Right renal cortex interstitium (tissue), 3 donors: ENCODE measurements at regions not wholly inside any gene's neighbourhood (a gene's known extent, or its start where the extent isn't known, plus 50 kb on each side); places are given as distances from the start of the nearest gene placed in this dataset.
"Not testable (repeated sequence)": the region's sequence is repeated elsewhere in the genome, so short reads cannot be mapped to it uniquely, and the experiment has no call there.

Experiments used
- DNase-seq, 3 donors: peaks; one replicate each; pipeline ENCODE4 v3.0.0-alpha.2; 2013; ENCODE audit warnings: low read depth in 3 of 3, low spot score in 2 of 3

GRCh38 chr3:56957522-56957921 is 102.9 kb upstream of the SPATA12 start:
- DNase-seq: no peak

DNA sequence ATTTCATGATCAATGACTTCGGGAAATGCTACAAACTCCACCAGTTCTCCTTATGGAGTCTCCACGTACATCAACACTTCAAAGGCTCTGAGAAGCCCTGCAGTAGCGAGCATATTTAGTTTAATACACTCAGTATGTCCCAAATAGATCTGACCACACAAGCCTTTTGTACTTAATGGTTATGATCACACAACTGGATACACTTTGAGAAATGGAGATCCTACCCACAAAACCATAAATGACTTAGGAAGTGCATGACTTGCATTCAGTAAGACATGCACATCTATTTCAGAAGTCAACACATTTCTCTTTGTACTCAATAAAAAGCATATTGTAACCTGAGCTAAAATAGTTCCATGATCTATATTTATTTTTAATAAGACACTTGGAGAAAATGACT is 103.6 kb upstream of the SPATA12 start:
- no peak for DNase-seq

DNA sequence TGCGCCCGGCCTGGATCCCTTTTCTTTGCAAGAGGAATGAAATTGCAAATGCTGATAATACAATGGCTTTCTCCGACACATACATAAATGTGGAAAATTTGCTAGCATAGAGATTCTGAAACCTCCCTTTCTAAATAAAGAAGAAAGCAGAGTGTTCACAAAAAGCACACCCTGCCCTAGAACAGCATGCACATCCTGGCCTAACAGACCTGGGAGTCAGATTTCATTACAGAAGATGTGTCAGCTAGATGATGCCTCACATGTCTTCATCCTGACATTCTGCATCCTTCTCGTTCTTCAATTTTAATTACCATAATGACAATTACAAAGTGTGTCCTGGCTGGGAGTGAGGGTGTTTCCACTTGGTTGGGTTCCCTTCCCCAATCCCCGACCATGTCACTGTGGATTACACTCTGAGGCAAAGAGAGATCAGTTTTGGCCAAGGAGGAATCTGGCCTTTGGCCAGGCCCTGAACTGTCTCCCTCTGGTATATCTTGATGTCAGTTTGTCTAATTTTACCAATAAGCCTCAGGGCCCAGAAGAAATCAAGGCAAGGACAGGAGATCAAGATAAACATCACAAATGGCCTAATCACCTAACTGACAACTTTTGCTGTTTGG is 104.9 kb upstream of the SPATA12 start:
- DNase-seq: no peak

DNA sequence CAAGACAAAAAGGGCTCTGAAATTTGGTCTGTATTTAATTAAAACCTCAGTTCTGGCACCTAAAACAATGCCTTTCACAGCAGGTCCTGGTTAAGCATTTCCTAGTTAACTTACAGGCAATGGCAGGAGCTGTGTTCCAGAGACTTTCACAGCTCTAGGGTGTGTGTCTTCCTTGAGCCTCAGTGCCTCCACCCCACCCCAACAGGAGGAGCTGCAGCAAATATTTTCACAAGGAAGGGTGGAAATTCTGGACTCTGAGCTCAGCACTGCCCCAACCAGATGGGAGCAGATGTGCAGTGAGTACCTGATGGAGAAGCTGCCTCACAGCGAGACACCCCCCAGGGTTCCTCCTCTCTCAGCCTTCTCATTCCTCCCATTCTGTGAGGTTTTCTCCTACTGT is 106.3 kb upstream of the SPATA12 start:
- DNase-seq: no peak

GRCh38 chr3:56952846-56953245 is 107.6 kb upstream of the SPATA12 start:
- DNase-seq: no peak

DNA sequence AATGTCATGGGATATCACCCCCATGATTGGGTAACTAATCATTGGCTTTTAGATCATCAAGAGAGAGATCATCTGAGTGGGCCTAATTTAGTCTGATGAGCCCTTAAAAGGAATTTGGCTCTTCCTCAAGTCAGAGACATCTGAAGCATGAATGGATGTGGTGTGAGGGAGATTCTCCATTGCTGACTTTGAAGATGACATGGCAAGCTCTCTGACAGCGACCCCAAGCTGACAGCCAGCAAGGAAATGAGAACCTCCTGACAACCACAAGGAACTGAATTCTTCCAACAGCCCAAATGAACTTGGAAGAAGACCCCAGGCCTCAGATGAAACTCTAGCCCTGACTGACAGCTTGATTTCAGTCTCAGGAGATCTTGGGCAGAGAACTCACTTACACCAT is 108.4 kb upstream of the SPATA12 start:
- no peak for DNase-seq

GRCh38 chr3:56951366-56951765 is 109.1 kb upstream of the SPATA12 start:
- DNase-seq: no peak

GRCh38 chr3:56945378-56945777 is 115.1 kb upstream of the SPATA12 start:
- not testable (repeated sequence) for DNase-seq

GRCh38 chr3:56942523-56942922 is 117.9 kb upstream of the SPATA12 start:
- no peak for DNase-seq

DNA sequence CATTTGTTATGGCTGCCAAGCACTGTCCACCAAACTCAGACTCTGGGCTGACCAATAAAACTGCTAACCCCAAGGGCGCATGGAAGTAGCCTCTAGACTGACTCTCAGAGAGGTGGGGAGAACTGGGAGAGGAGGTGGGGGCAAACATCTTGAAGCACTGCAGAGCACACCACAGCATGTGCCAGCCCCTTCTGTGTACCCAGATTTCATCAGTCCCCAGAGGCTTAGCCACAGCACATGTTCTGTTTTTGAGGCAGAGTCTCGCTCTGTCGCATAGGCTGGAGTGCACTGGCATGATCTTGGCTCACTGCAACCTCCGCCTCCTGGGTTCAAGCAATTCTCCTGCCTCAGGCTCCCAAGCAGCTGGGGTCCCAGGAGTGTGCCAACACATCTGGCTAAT is 119.5 kb upstream of the SPATA12 start:
- DNase-seq: no peak

DNA sequence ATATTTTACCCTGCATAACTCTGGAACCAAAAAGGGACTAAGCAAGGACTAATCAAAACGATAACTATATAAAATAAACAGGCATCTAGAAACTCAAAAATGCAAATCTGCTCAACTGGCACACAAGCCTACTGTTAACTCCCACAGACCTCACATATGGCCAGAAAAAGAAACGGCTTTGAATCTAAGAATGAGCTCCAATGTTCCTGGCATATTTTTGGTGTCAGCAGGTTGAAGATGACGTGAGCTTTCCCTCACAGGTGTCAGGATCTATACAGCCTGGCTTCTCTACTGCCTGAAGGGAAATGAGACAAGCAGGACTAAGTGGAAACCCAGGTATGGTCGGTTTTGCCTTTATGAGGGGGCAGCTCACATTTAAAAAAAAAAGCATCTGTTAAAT is 120.1 kb upstream of the SPATA12 start:
- DNase-seq: no peak

GRCh38 chr3:56939834-56940233 is 120.6 kb upstream of the SPATA12 start:
- no peak for DNase-seq

- DNase-seq: no peak
These were observed 121.9 kb upstream of the SPATA12 start for GRCh38 chr3:56938530-56938929.

- DNase-seq: no peak
These were observed 122.9 kb upstream of the SPATA12 start for GRCh38 chr3:56937580-56937979.

- DNase-seq: no peak
These were observed 124.7 kb upstream of the SPATA12 start for GRCh38 chr3:56935811-56936210.

DNA sequence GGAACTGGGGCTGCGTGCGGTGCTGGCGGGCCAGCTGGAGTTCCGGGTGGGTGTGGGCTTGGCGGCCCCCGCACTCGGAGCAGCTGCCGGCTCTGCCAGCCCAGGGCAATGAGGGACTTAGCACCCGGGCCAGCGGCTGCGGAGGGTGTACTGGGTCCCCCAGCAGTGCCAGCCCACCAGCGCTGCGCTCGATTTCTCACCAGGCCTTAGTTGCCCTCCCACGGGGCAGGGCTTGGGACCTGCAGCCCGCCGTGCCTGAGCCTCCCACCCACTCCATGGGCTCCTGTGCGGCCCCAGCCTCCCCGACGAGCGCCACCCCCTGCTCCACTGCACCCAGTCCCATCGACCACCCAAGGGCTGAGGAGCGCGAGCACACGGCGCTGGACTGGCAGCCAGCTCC is 126.0 kb upstream of the SPATA12 start:
- not testable (repeated sequence) for DNase-seq

- no peak for DNase-seq
These were observed 126.7 kb upstream of the SPATA12 start for GRCh38 chr3:56933803-56934202.

DNA sequence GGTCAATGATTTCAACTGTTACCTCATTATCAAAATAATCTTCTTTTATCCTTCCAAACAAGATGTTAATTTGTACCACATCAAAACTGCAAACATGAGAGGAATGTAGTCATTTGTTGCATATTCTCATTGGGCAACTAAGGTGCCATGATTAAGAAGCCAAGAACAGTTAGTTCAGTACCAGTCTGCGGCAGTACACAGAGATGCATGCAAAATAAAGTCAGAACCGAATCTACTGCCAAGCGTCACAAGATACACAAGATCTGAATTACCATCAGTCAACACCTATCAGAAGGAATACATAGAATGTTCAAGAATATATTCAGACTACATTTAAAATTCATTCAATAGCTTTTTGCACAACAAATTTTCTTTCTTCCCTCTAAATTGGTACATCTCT is 127.6 kb upstream of the SPATA12 start:
- DNase-seq: no peak

GRCh38 chr3:56931836-56932235 is 128.6 kb upstream of the SPATA12 start:
- no peak for DNase-seq

- no peak for DNase-seq
These were observed 129.0 kb upstream of the ARHGEF3 start for GRCh38 chr3:56930706-56931105.

- no peak for DNase-seq
These were observed 128.3 kb upstream of the ARHGEF3 start for GRCh38 chr3:56929809-56930615.

DNA sequence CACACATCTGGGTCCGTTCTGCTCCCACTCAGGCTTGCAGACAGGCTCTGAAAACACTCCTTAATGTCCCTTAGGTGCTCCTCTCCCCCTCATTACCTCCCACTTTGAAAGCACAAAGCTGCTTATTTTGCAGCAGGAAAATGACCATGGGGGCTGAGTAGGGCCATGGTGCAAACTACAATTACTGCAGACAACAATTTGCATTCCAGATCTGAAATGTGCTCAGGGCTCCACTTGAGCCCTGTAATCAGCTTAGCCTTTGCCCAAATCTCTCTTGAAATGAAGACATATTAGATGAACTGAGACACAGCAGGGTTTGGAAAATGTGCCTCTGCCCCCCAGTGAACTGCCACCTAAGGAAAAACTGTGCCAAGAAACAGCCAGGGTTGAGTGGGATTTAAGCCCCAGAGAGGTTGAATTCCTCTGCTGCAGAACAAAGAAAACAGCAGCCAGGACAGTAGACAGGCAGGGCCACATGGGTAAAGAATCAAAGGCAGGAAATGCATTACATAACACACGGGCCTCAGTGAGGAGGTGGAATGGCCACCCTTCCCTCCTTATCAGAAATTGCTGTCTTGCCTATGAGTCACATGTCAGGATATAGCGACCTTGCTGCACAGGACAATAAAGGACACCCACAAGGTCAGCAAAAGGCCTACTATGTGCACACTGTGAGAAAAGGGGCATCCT is 126.8 kb upstream of the ARHGEF3 start:
- DNase-seq: no peak
